ENCODE measurements at regions not wholly inside any gene's neighbourhood (a gene's known extent, or its start where the extent isn't known, plus 50 kb on each side); places are given as distances from the start of the nearest gene placed in this dataset.

GRCh38 chr12:47012552-47012951 lies 66.9 kb upstream of the PCED1B start:
- TF ChIP-seq, protein P1, sequence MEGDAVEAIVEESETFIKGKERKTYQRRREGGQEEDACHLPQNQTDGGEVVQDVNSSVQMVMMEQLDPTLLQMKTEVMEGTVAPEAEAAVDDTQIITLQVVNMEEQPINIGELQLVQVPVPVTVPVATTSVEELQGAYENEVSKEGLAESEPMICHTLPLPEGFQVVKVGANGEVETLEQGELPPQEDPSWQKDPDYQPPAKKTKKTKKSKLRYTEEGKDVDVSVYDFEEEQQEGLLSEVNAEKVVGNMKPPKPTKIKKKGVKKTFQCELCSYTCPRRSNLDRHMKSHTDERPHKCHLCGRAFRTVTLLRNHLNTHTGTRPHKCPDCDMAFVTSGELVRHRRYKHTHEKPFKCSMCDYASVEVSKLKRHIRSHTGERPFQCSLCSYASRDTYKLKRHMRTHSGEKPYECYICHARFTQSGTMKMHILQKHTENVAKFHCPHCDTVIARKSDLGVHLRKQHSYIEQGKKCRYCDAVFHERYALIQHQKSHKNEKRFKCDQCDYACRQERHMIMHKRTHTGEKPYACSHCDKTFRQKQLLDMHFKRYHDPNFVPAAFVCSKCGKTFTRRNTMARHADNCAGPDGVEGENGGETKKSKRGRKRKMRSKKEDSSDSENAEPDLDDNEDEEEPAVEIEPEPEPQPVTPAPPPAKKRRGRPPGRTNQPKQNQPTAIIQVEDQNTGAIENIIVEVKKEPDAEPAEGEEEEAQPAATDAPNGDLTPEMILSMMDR (IDR thresholded peaks at IDR 0.05 in 2 of 3, conservative IDR thresholded peaks at IDR 0.05 in 1 of 3; ENCODE audit: insufficient read depth in 2 of 3, low read depth in 1 of 3, low read length in 3 of 3) = no peak
- TF ChIP-seq ZBTB7A (IDR thresholded peaks at IDR 0.05; ENCODE audit: borderline replicate concordance, control insufficient read depth, low read depth, low read length) = no peak
- no peak for TF ChIP-seq CHD2 (IDR thresholded peaks at IDR 0.05; ENCODE audit: low read depth, low read length)
- no peak for TF ChIP-seq SIRT6 (IDR thresholded peaks at IDR 0.05; ENCODE audit: low read depth, low read length)
- TF ChIP-seq, protein P2, sequence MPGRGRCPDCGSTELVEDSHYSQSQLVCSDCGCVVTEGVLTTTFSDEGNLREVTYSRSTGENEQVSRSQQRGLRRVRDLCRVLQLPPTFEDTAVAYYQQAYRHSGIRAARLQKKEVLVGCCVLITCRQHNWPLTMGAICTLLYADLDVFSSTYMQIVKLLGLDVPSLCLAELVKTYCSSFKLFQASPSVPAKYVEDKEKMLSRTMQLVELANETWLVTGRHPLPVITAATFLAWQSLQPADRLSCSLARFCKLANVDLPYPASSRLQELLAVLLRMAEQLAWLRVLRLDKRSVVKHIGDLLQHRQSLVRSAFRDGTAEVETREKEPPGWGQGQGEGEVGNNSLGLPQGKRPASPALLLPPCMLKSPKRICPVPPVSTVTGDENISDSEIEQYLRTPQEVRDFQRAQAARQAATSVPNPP (IDR thresholded peaks at IDR 0.05; ENCODE audit: borderline replicate concordance, insufficient read depth, insufficient read length) = no peak
- TF ChIP-seq ZBTB17 (CRISPR knock-in tag; IDR thresholded peaks at IDR 0.05) = no peak
- no peak for TF ChIP-seq TEAD4 (IDR thresholded peaks at IDR 0.05; ENCODE audit: low read length)
- no peak for TF ChIP-seq TEAD4 (CRISPR knock-in tag; IDR thresholded peaks at IDR 0.05; ENCODE audit: borderline replicate concordance)
- no peak for TF ChIP-seq CCAR2 (IDR thresholded peaks at IDR 0.05; ENCODE audit: low read depth, low read length)
- no peak for TF ChIP-seq COPS2 (conservative IDR thresholded peaks at IDR 0.05)

Data from K562 (cell line).